ENCODE measurements at regions not wholly inside any gene's neighbourhood (a gene's known extent, or its start where the extent isn't known, plus 50 kb on each side); places are given as distances from the start of the nearest gene placed in this dataset.

DNA sequence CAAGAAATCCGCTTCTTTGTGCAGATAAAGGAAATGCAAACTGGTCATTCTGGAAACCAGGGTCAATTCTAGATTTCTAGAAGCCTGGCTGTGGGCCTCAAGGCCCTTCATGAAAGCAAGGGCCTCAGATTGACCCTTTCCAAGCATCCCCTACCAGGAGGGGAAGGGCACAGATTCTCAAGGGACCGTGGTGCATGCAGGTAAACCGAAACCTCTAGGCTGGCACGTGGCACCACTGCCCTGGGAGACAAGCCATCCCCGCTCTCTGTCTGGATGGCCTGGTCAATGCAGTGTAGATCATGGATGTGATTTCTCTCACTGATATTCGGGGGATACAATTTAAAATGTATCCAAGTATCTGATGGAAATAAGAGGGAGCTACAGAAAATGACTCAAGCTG, 69.4 kb downstream of the TOMM20 start:
- no peak overlapping the region for H3K4me3 ChIP-seq (ENCODE audit: low read length)
- DNase-seq (ENCODE audit: low read depth): no peak
- TF ChIP-seq, protein P1, sequence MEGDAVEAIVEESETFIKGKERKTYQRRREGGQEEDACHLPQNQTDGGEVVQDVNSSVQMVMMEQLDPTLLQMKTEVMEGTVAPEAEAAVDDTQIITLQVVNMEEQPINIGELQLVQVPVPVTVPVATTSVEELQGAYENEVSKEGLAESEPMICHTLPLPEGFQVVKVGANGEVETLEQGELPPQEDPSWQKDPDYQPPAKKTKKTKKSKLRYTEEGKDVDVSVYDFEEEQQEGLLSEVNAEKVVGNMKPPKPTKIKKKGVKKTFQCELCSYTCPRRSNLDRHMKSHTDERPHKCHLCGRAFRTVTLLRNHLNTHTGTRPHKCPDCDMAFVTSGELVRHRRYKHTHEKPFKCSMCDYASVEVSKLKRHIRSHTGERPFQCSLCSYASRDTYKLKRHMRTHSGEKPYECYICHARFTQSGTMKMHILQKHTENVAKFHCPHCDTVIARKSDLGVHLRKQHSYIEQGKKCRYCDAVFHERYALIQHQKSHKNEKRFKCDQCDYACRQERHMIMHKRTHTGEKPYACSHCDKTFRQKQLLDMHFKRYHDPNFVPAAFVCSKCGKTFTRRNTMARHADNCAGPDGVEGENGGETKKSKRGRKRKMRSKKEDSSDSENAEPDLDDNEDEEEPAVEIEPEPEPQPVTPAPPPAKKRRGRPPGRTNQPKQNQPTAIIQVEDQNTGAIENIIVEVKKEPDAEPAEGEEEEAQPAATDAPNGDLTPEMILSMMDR (conservative IDR thresholded peaks at IDR 0.05; ENCODE audit: low read length): no peak

DNA sequence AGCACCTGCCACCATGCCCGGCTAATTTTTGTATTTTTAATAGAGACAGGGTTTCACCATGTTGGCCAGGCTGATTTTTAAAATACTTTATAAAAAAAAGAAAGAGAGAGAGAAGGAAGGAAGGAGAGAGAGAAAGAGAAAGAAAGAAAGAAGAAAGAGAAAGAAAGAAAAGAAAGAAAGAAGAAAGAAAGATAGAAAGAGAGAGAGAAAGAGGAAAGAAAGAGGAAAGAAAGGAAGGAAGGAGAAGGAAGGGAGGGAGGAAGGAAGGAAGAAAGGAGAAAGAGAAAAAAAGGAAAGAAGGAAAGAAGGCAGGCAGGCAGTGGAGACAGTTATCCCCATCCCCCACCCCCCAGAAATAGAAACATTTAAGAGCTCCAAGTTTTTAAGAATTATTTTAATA, 69.9 kb downstream of the TOMM20 start:
- DNase-seq (ENCODE audit: low read depth): no peak
- TF ChIP-seq, protein P1 (conservative IDR thresholded peaks at IDR 0.05; ENCODE audit: low read length): no peak
- no peak overlapping the region for H3K4me3 ChIP-seq (ENCODE audit: low read length)

- TF ChIP-seq, protein P1 (conservative IDR thresholded peaks at IDR 0.05; ENCODE audit: low read length): no peak
- no peak overlapping the region for H3K4me3 ChIP-seq (ENCODE audit: low read length)
- no peak for DNase-seq (ENCODE audit: low read depth)
Measured at GRCh38 chr1:235057385-235058306, 71.0 kb downstream of the TOMM20 start.

DNA sequence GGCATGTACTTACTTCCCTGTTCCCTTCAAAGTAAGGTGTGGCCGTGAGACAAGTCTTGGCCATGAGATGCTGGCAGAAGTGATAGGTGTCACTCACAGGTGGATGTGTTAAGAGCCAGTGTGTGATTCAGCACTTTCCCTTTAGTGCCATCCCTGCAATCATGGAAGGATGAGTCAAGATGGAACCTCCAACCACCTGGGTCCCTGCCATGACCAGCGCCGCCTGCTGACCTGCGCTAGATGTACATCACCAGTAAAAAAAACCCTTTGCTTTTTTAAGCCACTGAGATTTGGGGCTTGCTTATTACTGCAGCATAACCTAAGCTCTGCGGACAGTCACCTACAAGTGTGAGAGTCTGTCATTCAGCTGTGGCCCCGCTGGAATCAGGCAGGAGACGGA, 71.7 kb downstream of the TOMM20 start:
- no peak for DNase-seq (ENCODE audit: low read depth)
- TF ChIP-seq, protein P1 (conservative IDR thresholded peaks at IDR 0.05; ENCODE audit: low read length): no peak
- no peak overlapping the region for H3K4me3 ChIP-seq (ENCODE audit: low read length)

DNA sequence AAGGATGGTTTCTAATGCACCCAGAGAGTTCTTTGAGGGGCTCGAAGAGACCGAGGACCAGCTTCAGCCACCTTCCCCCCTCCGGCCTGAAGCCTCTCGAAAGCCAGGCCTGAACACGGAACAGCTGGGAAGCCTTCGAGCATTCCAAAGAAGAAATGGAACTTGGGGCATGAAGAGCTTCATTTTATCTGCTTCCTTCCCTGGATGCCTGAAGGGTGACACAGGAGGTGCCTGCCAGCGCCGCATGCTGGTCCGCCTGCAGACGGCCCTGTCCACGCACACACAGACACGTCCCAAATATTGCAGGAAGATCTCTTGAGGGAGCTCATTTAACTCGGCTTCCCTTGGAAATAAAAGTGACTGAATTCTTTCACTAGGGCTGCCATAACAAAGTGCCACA, 73.7 kb downstream of the TOMM20 start:
- no peak overlapping the region for H3K4me3 ChIP-seq (ENCODE audit: low read length)
- no peak for DNase-seq (ENCODE audit: low read depth)
- TF ChIP-seq, protein P1 (conservative IDR thresholded peaks at IDR 0.05; ENCODE audit: low read length): no peak

GRCh38 chr1:235054466-235054865, 74.2 kb downstream of the TOMM20 start:
- TF ChIP-seq, protein P1 (conservative IDR thresholded peaks at IDR 0.05; ENCODE audit: low read length): no peak
- H3K4me3 ChIP-seq (ENCODE audit: low read length): no peak overlapping the region
- DNase-seq (ENCODE audit: low read depth): no peak
